WTC11 (cell line): ENCODE measurements at regions not wholly inside any gene's neighbourhood (a gene's known extent, or its start where the extent isn't known, plus 50 kb on each side); places are given as distances from the start of the nearest gene placed in this dataset.
"Not testable (repeated sequence)": the region's sequence is repeated elsewhere in the genome, so short reads cannot be mapped to it uniquely, and the experiment has no call there.

Experiments used
- ATAC-seq: fragments of 200-7000 bp; cut with Tn5 transposase; 2 replicates; pipeline ENCODE4 v1.10.0; 2021; ENCODE audit warnings: mild to moderate bottlenecking, moderate library complexity
- CTCF ChIA-PET: fragments of 300-600 bp; sonication (Branson Sonifier 250); formaldehyde crosslinking; loops from one replicate; lab custom pipeline; 2021; ENCODE audit warnings: antibody characterized with exemption; lab: Charles Lee
- POLR2A ChIA-PET: fragments of 350-600 bp; sonication (Branson Sonifier 250); formaldehyde crosslinking; loops from one replicate; lab custom pipeline; 2021; ENCODE audit warnings: antibody characterized with exemption; lab: Charles Lee
- DNase-seq: peaks from one replicate; pipeline ENCODE4 v3.0.0; 2021; ENCODE audit warnings: low spot score
- H3K27ac Mint-ChIP-seq: 2 replicates; pipeline ENCODE4 v1.8.0; 2021; ENCODE audit warnings: mixed read lengths
- H3K27me3 Mint-ChIP-seq: 2 replicates; pipeline ENCODE4 v1.8.0; 2021; ENCODE audit warnings: low read depth, mild to moderate bottlenecking, moderate library complexity, mixed read lengths
- H3K36me3 Mint-ChIP-seq: 2 replicates; pipeline ENCODE4 v1.8.0; 2021; ENCODE audit warnings: mixed read lengths
- H3K4me1 Mint-ChIP-seq: 2 replicates; pipeline ENCODE4 v1.8.0; 2022; ENCODE audit warnings: mixed read lengths
- H3K4me3 Mint-ChIP-seq: 2 replicates; pipeline ENCODE4 v1.8.0; 2021; ENCODE audit warnings: mild to moderate bottlenecking, moderate library complexity, mixed read lengths
- H3K9me3 Mint-ChIP-seq: 2 replicates; pipeline ENCODE4 v1.8.0; 2021; ENCODE audit warnings: mixed read lengths
- FOXK1 ChIP-seq: sonication (generic); formaldehyde crosslinking; IDR thresholded peaks from 2 replicates; pipeline ENCODE4 v1.8.0; 2022; ENCODE audit warnings: mild to moderate bottlenecking, moderate library complexity, missing genetic modification reagents
- NFYB ChIP-seq: sonication (generic); formaldehyde crosslinking; conservative IDR thresholded peaks from 2 replicates; pipeline ENCODE4 v1.8.0; 2022; ENCODE audit warnings: low read depth, missing genetic modification reagents

- H3K9me3 Mint-ChIP-seq, result peaks cover 38% of the 10 kb centered on the region
- DNase-seq, H3K27ac Mint-ChIP-seq, CTCF ChIA-PET, H3K27me3 Mint-ChIP-seq, POLR2A ChIA-PET, H3K4me1 Mint-ChIP-seq, ATAC-seq, H3K4me3 Mint-ChIP-seq: not testable (repeated sequence)
- H3K36me3 Mint-ChIP-seq, result peaks cover 31% of the 10 kb centered on the region
Observed at GRCh38 chr14:105704492-105704891, 178.1 kb downstream of the TMEM121 start.

GRCh38 chr14:105705512-105705861, 179.1 kb downstream of the TMEM121 start:
- ATAC-seq, H3K4me1 Mint-ChIP-seq, DNase-seq, CTCF ChIA-PET, H3K27me3 Mint-ChIP-seq, POLR2A ChIA-PET, H3K4me3 Mint-ChIP-seq, H3K27ac Mint-ChIP-seq: not testable (repeated sequence)
- H3K36me3 Mint-ChIP-seq, result peaks cover 35% of the 10 kb centered on the region
- H3K9me3 Mint-ChIP-seq, result peaks cover 33% of the 10 kb centered on the region

- H3K4me1 Mint-ChIP-seq, H3K27me3 Mint-ChIP-seq, POLR2A ChIA-PET, CTCF ChIA-PET, H3K27ac Mint-ChIP-seq, ATAC-seq, H3K4me3 Mint-ChIP-seq, DNase-seq: not testable (repeated sequence)
- Mint-ChIP-seq H3K9me3 (peaks cover 28% of the 10 kb centered on the region), H3K36me3 (peaks cover 30% of the 10 kb centered on the region)
Observed at GRCh38 chr14:105705862-105706700, 179.7 kb downstream of the TMEM121 start.

DNA sequence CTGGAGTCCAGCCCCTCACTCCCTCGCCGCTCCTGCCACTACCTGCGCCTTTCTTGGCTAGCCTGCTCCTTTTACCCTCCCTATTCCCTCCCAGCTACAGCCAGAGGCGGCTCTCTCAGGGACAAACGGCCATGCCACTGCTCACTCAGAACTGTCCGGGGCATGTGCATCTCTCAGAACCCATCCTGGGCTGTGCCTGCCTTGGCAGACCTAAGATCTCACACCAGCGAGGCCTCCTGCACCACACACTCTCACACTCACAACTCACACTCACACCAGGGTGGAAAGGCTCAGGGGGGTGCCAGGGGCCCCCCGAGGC, 180.3 kb downstream of the TMEM121 start:
- POLR2A ChIA-PET, CTCF ChIA-PET, H3K27me3 Mint-ChIP-seq, H3K4me3 Mint-ChIP-seq, ATAC-seq, H3K4me1 Mint-ChIP-seq, DNase-seq, H3K27ac Mint-ChIP-seq: not testable (repeated sequence)
- peaks cover 23% of the 10 kb centered on the region for H3K9me3 Mint-ChIP-seq
- peaks cover 24% of the 10 kb centered on the region for H3K36me3 Mint-ChIP-seq

GRCh38 chr14:105707099-105707498, 180.7 kb downstream of the TMEM121 start:
- ATAC-seq, H3K4me3 Mint-ChIP-seq, H3K27ac Mint-ChIP-seq, H3K4me1 Mint-ChIP-seq, H3K27me3 Mint-ChIP-seq, POLR2A ChIA-PET, CTCF ChIA-PET, DNase-seq: not testable (repeated sequence)
- H3K9me3 Mint-ChIP-seq, result peaks cover 18% of the 10 kb centered on the region
- peaks cover 20% of the 10 kb centered on the region for H3K36me3 Mint-ChIP-seq

- H3K27ac Mint-ChIP-seq, H3K4me1 Mint-ChIP-seq, DNase-seq, CTCF ChIA-PET, H3K4me3 Mint-ChIP-seq, H3K27me3 Mint-ChIP-seq, POLR2A ChIA-PET, ATAC-seq: not testable (repeated sequence)
- H3K36me3 Mint-ChIP-seq, result peaks cover 20% of the 10 kb centered on the region
- H3K9me3 Mint-ChIP-seq, result peaks cover 12% of the 10 kb centered on the region
Observed at GRCh38 chr14:105707723-105708151, 181.4 kb downstream of the TMEM121 start.

- peaks cover 12% of the 10 kb centered on the region for H3K9me3 Mint-ChIP-seq
- H3K4me3 Mint-ChIP-seq, CTCF ChIA-PET, POLR2A ChIA-PET, ATAC-seq, H3K4me1 Mint-ChIP-seq, H3K27ac Mint-ChIP-seq, H3K27me3 Mint-ChIP-seq, DNase-seq: not testable (repeated sequence)
- H3K36me3 Mint-ChIP-seq, result peaks cover 20% of the 10 kb centered on the region
Observed at GRCh38 chr14:105708251-105709134, 182.1 kb downstream of the TMEM121 start.

GRCh38 chr14:105709281-105710118, 183.1 kb downstream of the TMEM121 start:
- ATAC-seq (no peak), DNase-seq (no peak)
- Mint-ChIP-seq H3K4me3 (no peak overlapping the region), H3K27me3 (no peaks in the 10 kb centered on the region; the same call in 1 of the 2 replicates), H3K9me3 (peaks cover 12% of the 10 kb centered on the region), H3K36me3 (peaks cover 20% of the 10 kb centered on the region), H3K27ac (no peak overlapping the region), H3K4me1 (no peaks in the 10 kb centered on the region)
- CTCF ChIA-PET, result no interaction called here
- POLR2A ChIA-PET, result no interaction called here
- TF ChIP-seq NFYB (no peak), FOXK1 (no peak)
- TF ChIP-seq, all 79 proteins: peak for 0
